ENCODE measurements at regions not wholly inside any gene's neighbourhood (a gene's known extent, or its start where the extent isn't known, plus 50 kb on each side); places are given as distances from the start of the nearest gene placed in this dataset.

- Histone ChIP-seq H3K36me3 (ENCODE audit: control insufficient read depth in 2 of 2, extremely low read depth in 1 of 2, insufficient read depth in 2 of 2, low read length in 2 of 2) (no peaks in the 10 kb centered on the region), H3K27me3 (ENCODE audit: control insufficient read depth, extremely low read depth, insufficient read depth, low read length) (no peaks in the 10 kb centered on the region), H4K20me1 (ENCODE audit: control insufficient read depth, extremely low read depth, insufficient read depth, low read length) (no peaks in the 10 kb centered on the region), H3K27ac (ENCODE audit: control insufficient read depth, insufficient read depth, low read length) (no peak overlapping the region), H3K9me3 (ENCODE audit: control insufficient read depth, low read depth, low read length) (peaks cover 2% of the 10 kb centered on the region), H3K9ac (ENCODE audit: control insufficient read depth, extremely low read depth, insufficient read depth, low read length) (no peak overlapping the region), H3K4me3 (ENCODE audit: control insufficient read depth in 2 of 3, extremely low read depth in 1 of 3, insufficient read depth in 2 of 3, low read depth in 1 of 3, low read length in 3 of 3) (no peak overlapping the region), H3K4me1 (ENCODE audit: control insufficient read depth, extremely low read depth, insufficient read depth, low read length) (no peaks in the 10 kb centered on the region), H3K9me1 (ENCODE audit: control insufficient read depth, extremely low read depth, insufficient read depth, low read length) (no peaks in the 10 kb centered on the region), H3K4me2 (ENCODE audit: control insufficient read depth, extremely low read depth, insufficient read depth, low read depth, low read length) (no peak overlapping the region), H3K79me2 (ENCODE audit: control insufficient read depth, insufficient read depth, low read length) (no peaks in the 10 kb centered on the region), H2AFZ (ENCODE audit: control insufficient read depth, low read length) (no peak overlapping the region)
- dilution Hi-C loops (cut with MboI; ENCODE audit: extremely low pct_ligation_motif_present, low sequenced_read_pairs), result no loop called here
- no peak for FAIRE-seq
- DNase-seq (ENCODE audit: low read depth, low spot score), result no peak
- no peak for TF ChIP-seq EZH2 (IDR thresholded peaks at IDR 0.05; ENCODE audit: low read length)
- TF ChIP-seq CTCF (optimal IDR thresholded peaks at IDR 0.05 in 1 of 3, IDR thresholded peaks at IDR 0.05 in 1 of 3, conservative IDR thresholded peaks at IDR 0.05 in 1 of 3; ENCODE audit: extremely low read depth in 1 of 3, insufficient read depth in 2 of 3, low read length in 3 of 3), result no peak
These were observed 1717.0 kb downstream of the TP53TG3F start for GRCh38 chr16:35176449-35176848.

- Histone ChIP-seq H3K9me3 (ENCODE audit: control insufficient read depth, low read depth, low read length) (peaks cover 2% of the 10 kb centered on the region), H3K79me2 (ENCODE audit: control insufficient read depth, insufficient read depth, low read length) (no peaks in the 10 kb centered on the region), H3K4me2 (ENCODE audit: control insufficient read depth, extremely low read depth, insufficient read depth, low read depth, low read length) (no peak overlapping the region), H3K9ac (ENCODE audit: control insufficient read depth, extremely low read depth, insufficient read depth, low read length) (no peak overlapping the region), H3K9me1 (ENCODE audit: control insufficient read depth, extremely low read depth, insufficient read depth, low read length) (no peaks in the 10 kb centered on the region), H3K4me3 (ENCODE audit: control insufficient read depth in 2 of 3, extremely low read depth in 1 of 3, insufficient read depth in 2 of 3, low read depth in 1 of 3, low read length in 3 of 3) (no peak overlapping the region), H3K4me1 (ENCODE audit: control insufficient read depth, extremely low read depth, insufficient read depth, low read length) (no peaks in the 10 kb centered on the region), H3K27ac (ENCODE audit: control insufficient read depth, insufficient read depth, low read length) (no peak overlapping the region), H2AFZ (ENCODE audit: control insufficient read depth, low read length) (no peak overlapping the region), H4K20me1 (ENCODE audit: control insufficient read depth, extremely low read depth, insufficient read depth, low read length) (no peaks in the 10 kb centered on the region), H3K36me3 (ENCODE audit: control insufficient read depth in 2 of 2, extremely low read depth in 1 of 2, insufficient read depth in 2 of 2, low read length in 2 of 2) (no peaks in the 10 kb centered on the region), H3K27me3 (ENCODE audit: control insufficient read depth, extremely low read depth, insufficient read depth, low read length) (no peaks in the 10 kb centered on the region)
- dilution Hi-C loops (cut with MboI; ENCODE audit: extremely low pct_ligation_motif_present, low sequenced_read_pairs), result no loop called here
- no peak for DNase-seq (ENCODE audit: low read depth, low spot score)
- FAIRE-seq, result no peak
- TF ChIP-seq EZH2 (IDR thresholded peaks at IDR 0.05; ENCODE audit: low read length), result no peak
- TF ChIP-seq CTCF (optimal IDR thresholded peaks at IDR 0.05 in 1 of 3, IDR thresholded peaks at IDR 0.05 in 1 of 3, conservative IDR thresholded peaks at IDR 0.05 in 1 of 3; ENCODE audit: extremely low read depth in 1 of 3, insufficient read depth in 2 of 3, low read length in 3 of 3), result no peak
These were observed 1718.4 kb downstream of the TP53TG3F start for GRCh38 chr16:35177851-35178250.

All from keratinocyte (primary cell).